Upper lobe of left lung (tissue), 6 donors: ENCODE measurements at regions not wholly inside any gene's neighbourhood (a gene's known extent, or its start where the extent isn't known, plus 50 kb on each side); places are given as distances from the start of the nearest gene placed in this dataset.
"Not testable (repeated sequence)": the region's sequence is repeated elsewhere in the genome, so short reads cannot be mapped to it uniquely, and the experiment has no call there.

Experiments used
- ATAC-seq, 2 donors: fragments of 200-7000 bp; cut with Tn5 transposase; one replicate each; pipeline ENCODE4 v1.9.1; 2022; ENCODE audit warnings: mild to moderate bottlenecking in 2 of 2, moderate library complexity in 2 of 2; ENCODE audit not compliant: low FRiP score in 2 of 2
- DNase-seq, 2 donors: peaks; one replicate each; pipeline ENCODE4 v3.0.0-alpha.2; 2019 to 2020
- H3K27ac ChIP-seq, 4 donors: fragments of 200-600 bp; sonication (generic); one replicate each; pipeline ENCODE4 v1.5.1; 2016 to 2019
- H3K27me3 ChIP-seq, 4 donors: fragments of 200-600 bp; sonication (generic); one replicate each; pipeline ENCODE4 v1.5.1; 2017 to 2019
- H3K36me3 ChIP-seq, 4 donors: fragments of 200-600 bp; sonication (generic); one replicate each; pipeline ENCODE4 v1.5.1; 2016 to 2019
- H3K4me1 ChIP-seq, 4 donors: fragments of 200-600 bp; sonication (generic); one replicate each; pipeline ENCODE4 v1.5.1; 2018 to 2019
- H3K4me3 ChIP-seq, 4 donors: fragments of 200-600 bp; sonication (generic); one replicate each; pipeline ENCODE4 v1.5.1; 2017 to 2019; ENCODE audit warnings: mild to moderate bottlenecking in 2 of 4, moderate library complexity in 1 of 4
- H3K9me3 ChIP-seq, 4 donors: fragments of 200-600 bp; sonication (generic); one replicate each; pipeline ENCODE4 v1.5.1; 2018 to 2019
- CTCF ChIP-seq, 6 experiments: fragments of 450-650 bp in 4 of 6; fragments of 200-600 bp in 2 of 6; sonication (generic) in 2 of 6; IDR thresholded peaks; one replicate each; pipeline ENCODE4 v1.5.1; 2016 to 2019; ENCODE audit warnings: antibody characterized with exemption in 6 of 6
- EP300 ChIP-seq, 4 donors: sonication (generic); formaldehyde crosslinking; IDR thresholded peaks; one replicate each; pipeline ENCODE4 v1.5.1; 2017; ENCODE audit warnings: antibody characterized with exemption in 4 of 4, control low read depth in 2 of 4
- POLR2A ChIP-seq, 4 donors: fragments of 450-650 bp; IDR thresholded peaks; one replicate each; pipeline ENCODE4 v1.5.1; 2016 to 2017; ENCODE audit warnings: antibody characterized with exemption in 4 of 4, mild to moderate bottlenecking in 2 of 4
- POLR2AphosphoS5 ChIP-seq, 2 donors: sonication (generic); formaldehyde crosslinking; IDR thresholded peaks; one replicate each; pipeline ENCODE4 v1.5.1; 2017; ENCODE audit warnings: antibody characterized with exemption in 2 of 2
- WGBS, 2 donors: methylation state at CpG; one replicate each; pipeline ENCODE4 v1.1.5; 2017 to 2018; 5-methylcytosine and 5-hydroxymethylcytosine counted together
- donor health status: DM: no; HTN: no; CAD: no; lungs with moderate emphysema.
- donor health status: DM: no; HTN: yes; CAD: no; lungs with severe emphysema.

- no peak overlapping the region for H3K4me3 ChIP-seq
- no peak overlapping the region for H3K27ac ChIP-seq
- TF ChIP-seq EP300 (IDR thresholded peaks at IDR 0.05): no peak
- no peak for TF ChIP-seq POLR2A (IDR thresholded peaks at IDR 0.05)
- no peak for TF ChIP-seq POLR2AphosphoS5 (IDR thresholded peaks at IDR 0.05)
- no peak for TF ChIP-seq CTCF (IDR thresholded peaks at IDR 0.05)
- no peaks in the 10 kb centered on the region for H3K36me3 ChIP-seq
- WGBS, 2 donors: 84 to 86% methylated on average over 14 to 22 of the region's 22 CpGs
- no peaks in the 10 kb centered on the region for H3K9me3 ChIP-seq
- H3K4me1 ChIP-seq: no peaks in the 10 kb centered on the region
- ATAC-seq (no peak), DNase-seq (peak in 1 of 2 donors; percentile 62)
- no peaks in the 10 kb centered on the region for H3K27me3 ChIP-seq
Observed at GRCh38 chr2:241983571-241984270, 114.2 kb downstream of the RTP5 start.

GRCh38 chr2:241984271-241984655 is 114.7 kb downstream of the RTP5 start:
- H3K27ac ChIP-seq: no peak overlapping the region
- H3K9me3 ChIP-seq: no peaks in the 10 kb centered on the region
- no peak for ATAC-seq
- DNase-seq: no peak
- 75 to 85% methylated on average over 11 to 12 of the region's 12 CpGs for WGBS, 2 donors
- H3K27me3 ChIP-seq: no peaks in the 10 kb centered on the region
- H3K4me3 ChIP-seq: no peak overlapping the region
- TF ChIP-seq POLR2A (IDR thresholded peaks at IDR 0.05): no peak
- H3K4me1 ChIP-seq: no peaks in the 10 kb centered on the region
- no peaks in the 10 kb centered on the region for H3K36me3 ChIP-seq

- DNase-seq (no peak), ATAC-seq (no peak)
- TF ChIP-seq EP300 (IDR thresholded peaks at IDR 0.05): no peak
- TF ChIP-seq POLR2A (IDR thresholded peaks at IDR 0.05): no peak
- TF ChIP-seq POLR2AphosphoS5 (IDR thresholded peaks at IDR 0.05): no peak
- TF ChIP-seq CTCF (IDR thresholded peaks at IDR 0.05): no peak
- no peak overlapping the region for H3K27ac ChIP-seq
- no peaks in the 10 kb centered on the region for H3K9me3 ChIP-seq
- no peak overlapping the region for H3K4me3 ChIP-seq
- no peaks in the 10 kb centered on the region for H3K36me3 ChIP-seq
- H3K4me1 ChIP-seq: no peaks in the 10 kb centered on the region
- WGBS, 2 donors: 80 to 81% methylated on average over 6 of the region's 6 CpGs
- no peaks in the 10 kb centered on the region for H3K27me3 ChIP-seq
Observed at GRCh38 chr2:241984658-241985057, 115.1 kb downstream of the RTP5 start.

- ATAC-seq, H3K4me3 ChIP-seq, H3K36me3 ChIP-seq, H3K4me1 ChIP-seq, H3K27ac ChIP-seq, H3K27me3 ChIP-seq, H3K9me3 ChIP-seq: not testable (repeated sequence)
- 69 to 82% methylated on average over 45 to 46 of the region's 46 CpGs for WGBS, 2 donors
- DNase-seq: peak in 1 of 2 donors; percentile 76
Observed at GRCh38 chr2:241985161-241985985, 115.8 kb downstream of the RTP5 start.

- no peak for DNase-seq
Observed at GRCh38 chr2:241985986-241986329, 116.4 kb downstream of the RTP5 start.

More at GRCh38 chr2:241985986-241986329, 116.4 kb downstream of the RTP5 start:
- H3K9me3 ChIP-seq: no peaks in the 10 kb centered on the region
- no peak overlapping the region for H3K4me3 ChIP-seq
- no peaks in the 10 kb centered on the region for H3K27me3 ChIP-seq
- WGBS, 2 donors: 76 to 90% methylated on average over 5 of the region's 5 CpGs
- no peaks in the 10 kb centered on the region for H3K36me3 ChIP-seq
- no peak for TF ChIP-seq EP300 (IDR thresholded peaks at IDR 0.05)
- TF ChIP-seq CTCF (IDR thresholded peaks at IDR 0.05): no peak
- TF ChIP-seq POLR2A (IDR thresholded peaks at IDR 0.05): no peak
- no peak for TF ChIP-seq POLR2AphosphoS5 (IDR thresholded peaks at IDR 0.05)
- no peak for ATAC-seq
- H3K27ac ChIP-seq: no peak overlapping the region
- no peaks in the 10 kb centered on the region for H3K4me1 ChIP-seq
